WTC11 (cell line): ENCODE measurements at regions not wholly inside any gene's neighbourhood (a gene's known extent, or its start where the extent isn't known, plus 50 kb on each side); places are given as distances from the start of the nearest gene placed in this dataset.

ENCODE experiments used
- CBFB ChIP-seq: sonication (generic); formaldehyde crosslinking; IDR thresholded peaks from 2 replicates; pipeline ENCODE4 v1.8.1; 2022; ENCODE audit warnings: mild to moderate bottlenecking, low read depth, missing genetic modification reagents
- JUN ChIP-seq: sonication (generic); formaldehyde crosslinking; IDR thresholded peaks from 2 replicates; pipeline ENCODE4 v1.8.0; 2023; ENCODE audit warnings: mild to moderate bottlenecking, missing genetic modification reagents
- KAT7 ChIP-seq: sonication (generic); formaldehyde crosslinking; IDR thresholded peaks from 2 replicates; pipeline ENCODE4 v1.8.1; 2023; ENCODE audit warnings: missing genetic modification reagents, mild to moderate bottlenecking, borderline replicate concordance
- NFE2L1 ChIP-seq: sonication (generic); formaldehyde crosslinking; IDR thresholded peaks from 2 replicates; pipeline ENCODE4 v1.8.1; 2023; ENCODE audit warnings: missing genetic modification reagents
- NFYB ChIP-seq: sonication (generic); formaldehyde crosslinking; conservative IDR thresholded peaks from 2 replicates; pipeline ENCODE4 v1.8.0; 2022; ENCODE audit warnings: low read depth, missing genetic modification reagents
- SP1 ChIP-seq: sonication (generic); formaldehyde crosslinking; conservative IDR thresholded peaks from 2 replicates; pipeline ENCODE4 v1.8.1; 2022; ENCODE audit warnings: missing genetic modification reagents
- TEAD4 ChIP-seq: sonication (generic); formaldehyde crosslinking; IDR thresholded peaks from 2 replicates; pipeline ENCODE4 v1.8.0; 2022; ENCODE audit warnings: mild to moderate bottlenecking, missing genetic modification reagents
- TF ChIP-seq, protein P1 (sequence below): fragments of 200-600 bp; IDR thresholded peaks from 2 replicates; pipeline ENCODE4 v1.8.0; 2022; ENCODE audit warnings: antibody characterized with exemption
- TF ChIP-seq, protein P2 (sequence below): sonication (generic); formaldehyde crosslinking; IDR thresholded peaks from 2 replicates; pipeline ENCODE4 v1.8.0; 2022; ENCODE audit warnings: mild to moderate bottlenecking, missing genetic modification reagents
- TF ChIP-seq, protein P3 (sequence below): sonication (generic); formaldehyde crosslinking; IDR thresholded peaks from 2 replicates; pipeline ENCODE4 v1.8.1; 2023; ENCODE audit warnings: mild to moderate bottlenecking, moderate library complexity, missing genetic modification reagents
- TF ChIP-seq, protein P4 (sequence below): sonication (generic); formaldehyde crosslinking; IDR thresholded peaks from 2 replicates; pipeline ENCODE4 v1.8.1; 2022; ENCODE audit warnings: mild to moderate bottlenecking, moderate library complexity, missing genetic modification reagents
- TF ChIP-seq, protein P5 (sequence below): sonication (generic); formaldehyde crosslinking; conservative IDR thresholded peaks from 2 replicates; pipeline ENCODE4 v1.8.1; 2022; ENCODE audit warnings: mild to moderate bottlenecking, missing genetic modification reagents

DNA sequence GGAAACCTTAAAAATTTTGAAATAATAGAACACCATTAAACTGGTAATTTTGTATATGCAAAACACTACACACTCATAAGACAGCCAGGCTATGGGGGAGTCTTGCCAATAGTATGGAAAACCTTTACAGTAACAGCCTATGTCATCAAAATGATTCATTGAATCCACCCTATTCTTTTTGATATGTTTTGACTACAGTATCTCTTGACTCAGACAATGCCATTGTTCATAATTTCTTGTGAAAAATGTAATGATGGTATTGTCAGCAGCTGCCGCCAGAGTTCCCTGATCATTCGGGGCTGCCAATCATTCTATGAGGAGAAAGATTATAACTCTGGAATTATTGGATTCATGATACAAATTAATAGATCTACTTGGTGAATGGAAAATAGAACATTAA is 101.4 kb upstream of the POC5 start:
- TF ChIP-seq, protein P1, sequence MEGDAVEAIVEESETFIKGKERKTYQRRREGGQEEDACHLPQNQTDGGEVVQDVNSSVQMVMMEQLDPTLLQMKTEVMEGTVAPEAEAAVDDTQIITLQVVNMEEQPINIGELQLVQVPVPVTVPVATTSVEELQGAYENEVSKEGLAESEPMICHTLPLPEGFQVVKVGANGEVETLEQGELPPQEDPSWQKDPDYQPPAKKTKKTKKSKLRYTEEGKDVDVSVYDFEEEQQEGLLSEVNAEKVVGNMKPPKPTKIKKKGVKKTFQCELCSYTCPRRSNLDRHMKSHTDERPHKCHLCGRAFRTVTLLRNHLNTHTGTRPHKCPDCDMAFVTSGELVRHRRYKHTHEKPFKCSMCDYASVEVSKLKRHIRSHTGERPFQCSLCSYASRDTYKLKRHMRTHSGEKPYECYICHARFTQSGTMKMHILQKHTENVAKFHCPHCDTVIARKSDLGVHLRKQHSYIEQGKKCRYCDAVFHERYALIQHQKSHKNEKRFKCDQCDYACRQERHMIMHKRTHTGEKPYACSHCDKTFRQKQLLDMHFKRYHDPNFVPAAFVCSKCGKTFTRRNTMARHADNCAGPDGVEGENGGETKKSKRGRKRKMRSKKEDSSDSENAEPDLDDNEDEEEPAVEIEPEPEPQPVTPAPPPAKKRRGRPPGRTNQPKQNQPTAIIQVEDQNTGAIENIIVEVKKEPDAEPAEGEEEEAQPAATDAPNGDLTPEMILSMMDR = no peak
- TF ChIP-seq CBFB (CRISPR knock-in tag) (no peak), SP1 (no peak), JUN (no peak), KAT7 (CRISPR knock-in tag) (no peak), NFYB (no peak), NFE2L1 (CRISPR knock-in tag) (no peak), TEAD4 (CRISPR knock-in tag) (no peak)
- TF ChIP-seq, protein P2, sequence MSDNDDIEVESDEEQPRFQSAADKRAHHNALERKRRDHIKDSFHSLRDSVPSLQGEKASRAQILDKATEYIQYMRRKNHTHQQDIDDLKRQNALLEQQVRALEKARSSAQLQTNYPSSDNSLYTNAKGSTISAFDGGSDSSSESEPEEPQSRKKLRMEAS (CRISPR knock-in tag) = no peak
- TF ChIP-seq, protein P3, sequence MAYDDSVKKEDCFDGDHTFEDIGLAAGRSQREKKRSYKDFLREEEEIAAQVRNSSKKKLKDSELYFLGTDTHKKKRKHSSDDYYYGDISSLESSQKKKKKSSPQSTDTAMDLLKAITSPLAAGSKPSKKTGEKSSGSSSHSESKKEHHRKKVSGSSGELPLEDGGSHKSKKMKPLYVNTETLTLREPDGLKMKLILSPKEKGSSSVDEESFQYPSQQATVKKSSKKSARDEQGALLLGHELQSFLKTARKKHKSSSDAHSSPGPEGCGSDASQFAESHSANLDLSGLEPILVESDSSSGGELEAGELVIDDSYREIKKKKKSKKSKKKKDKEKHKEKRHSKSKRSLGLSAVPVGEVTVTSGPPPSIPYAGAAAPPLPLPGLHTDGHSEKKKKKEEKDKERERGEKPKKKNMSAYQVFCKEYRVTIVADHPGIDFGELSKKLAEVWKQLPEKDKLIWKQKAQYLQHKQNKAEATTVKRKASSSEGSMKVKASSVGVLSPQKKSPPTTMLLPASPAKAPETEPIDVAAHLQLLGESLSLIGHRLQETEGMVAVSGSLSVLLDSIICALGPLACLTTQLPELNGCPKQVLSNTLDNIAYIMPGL = no peak
- TF ChIP-seq, protein P4, sequence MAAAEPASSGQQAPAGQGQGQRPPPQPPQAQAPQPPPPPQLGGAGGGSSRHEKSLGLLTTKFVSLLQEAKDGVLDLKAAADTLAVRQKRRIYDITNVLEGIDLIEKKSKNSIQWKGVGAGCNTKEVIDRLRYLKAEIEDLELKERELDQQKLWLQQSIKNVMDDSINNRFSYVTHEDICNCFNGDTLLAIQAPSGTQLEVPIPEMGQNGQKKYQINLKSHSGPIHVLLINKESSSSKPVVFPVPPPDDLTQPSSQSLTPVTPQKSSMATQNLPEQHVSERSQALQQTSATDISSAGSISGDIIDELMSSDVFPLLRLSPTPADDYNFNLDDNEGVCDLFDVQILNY = no peak
- TF ChIP-seq, protein P5, sequence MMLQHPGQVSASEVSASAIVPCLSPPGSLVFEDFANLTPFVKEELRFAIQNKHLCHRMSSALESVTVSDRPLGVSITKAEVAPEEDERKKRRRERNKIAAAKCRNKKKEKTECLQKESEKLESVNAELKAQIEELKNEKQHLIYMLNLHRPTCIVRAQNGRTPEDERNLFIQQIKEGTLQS (CRISPR knock-in tag) = no peak
